DMS53 treated with DMSO at 0.1 percent for 48 hours (cell line): ENCODE measurements at regions not wholly inside any gene's neighbourhood (a gene's known extent, or its start where the extent isn't known, plus 50 kb on each side); places are given as distances from the start of the nearest gene placed in this dataset.
"Not testable (repeated sequence)": the region's sequence is repeated elsewhere in the genome, so short reads cannot be mapped to it uniquely, and the experiment has no call there.

Experiments
- DNase-seq: peaks from one replicate; lab custom pipeline; 2025; ENCODE audit not compliant: unreplicated experiment; lab: John Stamatoyannopoulos, UW

GRCh38 chr2:51324051-51324450 lies 292.1 kb upstream of the NRXN1 start:
- no peak for DNase-seq

GRCh38 chr2:51322613-51323012 lies 290.7 kb upstream of the NRXN1 start:
- no peak for DNase-seq

- no peak for DNase-seq
These were observed 272.4 kb upstream of the NRXN1 start for GRCh38 chr2:51304311-51304710.

- DNase-seq = no peak
These were observed 269.4 kb upstream of the NRXN1 start for GRCh38 chr2:51301381-51301780.

- no peak for DNase-seq
These were observed 267.4 kb upstream of the NRXN1 start for GRCh38 chr2:51299370-51299769.

- DNase-seq = no peak
These were observed 265.6 kb upstream of the NRXN1 start for GRCh38 chr2:51297488-51297887.

GRCh38 chr2:51293566-51294200 lies 261.8 kb upstream of the NRXN1 start:
- DNase-seq = no peak

- DNase-seq = no peak
These were observed 260.0 kb upstream of the NRXN1 start for GRCh38 chr2:51291762-51292551.

GRCh38 chr2:51290725-51291124 lies 258.8 kb upstream of the NRXN1 start:
- no peak for DNase-seq

GRCh38 chr2:51289045-51289444 lies 257.1 kb upstream of the NRXN1 start:
- DNase-seq = no peak

- DNase-seq = no peak
These were observed 236.3 kb upstream of the NRXN1 start for GRCh38 chr2:51268191-51268590.

- no peak for DNase-seq
These were observed 233.6 kb upstream of the NRXN1 start for GRCh38 chr2:51265539-51265938.

- no peak for DNase-seq
These were observed 232.0 kb upstream of the NRXN1 start for GRCh38 chr2:51263951-51264350.

- DNase-seq = not testable (repeated sequence)
These were observed 231.2 kb upstream of the NRXN1 start for GRCh38 chr2:51263101-51263500.

GRCh38 chr2:51258301-51258700 lies 226.4 kb upstream of the NRXN1 start:
- DNase-seq = no peak

GRCh38 chr2:51256736-51257135 lies 224.8 kb upstream of the NRXN1 start:
- DNase-seq = no peak

GRCh38 chr2:51251356-51251755 lies 219.4 kb upstream of the NRXN1 start:
- DNase-seq = no peak

GRCh38 chr2:51247252-51247805 lies 215.4 kb upstream of the NRXN1 start:
- DNase-seq = no peak

GRCh38 chr2:51243892-51244535 lies 212.1 kb upstream of the NRXN1 start:
- DNase-seq = no peak

GRCh38 chr2:51237626-51238271 lies 205.8 kb upstream of the NRXN1 start:
- no peak for DNase-seq

- DNase-seq = no peak
These were observed 200.1 kb upstream of the NRXN1 start for GRCh38 chr2:51232027-51232426.
